WTC11 (cell line): ENCODE measurements at regions not wholly inside any gene's neighbourhood (a gene's known extent, or its start where the extent isn't known, plus 50 kb on each side); places are given as distances from the start of the nearest gene placed in this dataset.

Experiments used
- AFF4 ChIP-seq: sonication (generic); formaldehyde crosslinking; IDR thresholded peaks from 2 replicates; pipeline ENCODE4 v1.8.1; 2023; ENCODE audit warnings: mild to moderate bottlenecking, missing genetic modification reagents, borderline replicate concordance
- AR ChIP-seq: fragments of 250-450 bp; sonication (Bioruptor Pico); IDR thresholded peaks from 2 replicates; pipeline ENCODE4 v1.9.0; 2021; ENCODE audit warnings: mild to moderate bottlenecking
- ATF3 ChIP-seq: sonication (generic); formaldehyde crosslinking; conservative IDR thresholded peaks from 2 replicates; pipeline ENCODE4 v1.8.1; 2022; ENCODE audit warnings: mild to moderate bottlenecking, missing genetic modification reagents
- CREM ChIP-seq: sonication (generic); formaldehyde crosslinking; IDR thresholded peaks from 2 replicates; pipeline ENCODE4 v1.8.1; 2022; ENCODE audit warnings: mild to moderate bottlenecking, missing genetic modification reagents, moderate library complexity
- CTCF ChIP-seq: fragments of 200-600 bp; IDR thresholded peaks from 2 replicates; pipeline ENCODE4 v1.8.0; 2022; ENCODE audit warnings: antibody characterized with exemption
- GRHL2 ChIP-seq: fragments of 250-450 bp; sonication (Bioruptor Pico); IDR thresholded peaks from 2 replicates; pipeline ENCODE4 v1.8.0; 2022; ENCODE audit warnings: mild to moderate bottlenecking, moderate library complexity; ENCODE audit not compliant: insufficient replicate concordance, severe bottlenecking
- MAX ChIP-seq: sonication (generic); formaldehyde crosslinking; IDR thresholded peaks from 2 replicates; pipeline ENCODE4 v1.8.0; 2022; ENCODE audit warnings: mild to moderate bottlenecking, missing genetic modification reagents
- USF2 ChIP-seq: sonication (generic); formaldehyde crosslinking; IDR thresholded peaks from 2 replicates; pipeline ENCODE4 v1.8.1; 2023; ENCODE audit warnings: mild to moderate bottlenecking, missing genetic modification reagents, moderate library complexity

GRCh38 chr4:179563741-179564140 lies 2121.5 kb upstream of the AGA start:
- TF ChIP-seq CTCF, result no peak
- no peak for TF ChIP-seq ATF3 (CRISPR knock-in tag)
- no peak for TF ChIP-seq AFF4 (CRISPR knock-in tag)
- TF ChIP-seq USF2 (CRISPR knock-in tag), result no peak
- TF ChIP-seq AR (CRISPR knock-in tag), result no peak
- TF ChIP-seq CREM (CRISPR knock-in tag), result no peak
- TF ChIP-seq GRHL2 (CRISPR knock-in tag), result no peak
- TF ChIP-seq MAX (CRISPR knock-in tag), result no peak
